ENCODE measurements at regions not wholly inside any gene's neighbourhood (a gene's known extent, or its start where the extent isn't known, plus 50 kb on each side); places are given as distances from the start of the nearest gene placed in this dataset.
"Not testable (repeated sequence)": the region's sequence is repeated elsewhere in the genome, so short reads cannot be mapped to it uniquely, and the experiment has no call there.

- no peak overlapping the region for H3K27ac ChIP-seq
- no peaks in the 10 kb centered on the region for H3K36me3 ChIP-seq
- TF ChIP-seq, protein P1, sequence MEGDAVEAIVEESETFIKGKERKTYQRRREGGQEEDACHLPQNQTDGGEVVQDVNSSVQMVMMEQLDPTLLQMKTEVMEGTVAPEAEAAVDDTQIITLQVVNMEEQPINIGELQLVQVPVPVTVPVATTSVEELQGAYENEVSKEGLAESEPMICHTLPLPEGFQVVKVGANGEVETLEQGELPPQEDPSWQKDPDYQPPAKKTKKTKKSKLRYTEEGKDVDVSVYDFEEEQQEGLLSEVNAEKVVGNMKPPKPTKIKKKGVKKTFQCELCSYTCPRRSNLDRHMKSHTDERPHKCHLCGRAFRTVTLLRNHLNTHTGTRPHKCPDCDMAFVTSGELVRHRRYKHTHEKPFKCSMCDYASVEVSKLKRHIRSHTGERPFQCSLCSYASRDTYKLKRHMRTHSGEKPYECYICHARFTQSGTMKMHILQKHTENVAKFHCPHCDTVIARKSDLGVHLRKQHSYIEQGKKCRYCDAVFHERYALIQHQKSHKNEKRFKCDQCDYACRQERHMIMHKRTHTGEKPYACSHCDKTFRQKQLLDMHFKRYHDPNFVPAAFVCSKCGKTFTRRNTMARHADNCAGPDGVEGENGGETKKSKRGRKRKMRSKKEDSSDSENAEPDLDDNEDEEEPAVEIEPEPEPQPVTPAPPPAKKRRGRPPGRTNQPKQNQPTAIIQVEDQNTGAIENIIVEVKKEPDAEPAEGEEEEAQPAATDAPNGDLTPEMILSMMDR (IDR thresholded peaks at IDR 0.05): no peak
- TF ChIP-seq POLR2A (IDR thresholded peaks at IDR 0.05) (no peak), POLR2AphosphoS5 (IDR thresholded peaks at IDR 0.05) (no peak)
- peaks cover 0 to 32% (median 2%) of the 10 kb centered on the region in 3 donors for H3K4me1 ChIP-seq
- no peak for ATAC-seq
- H3K4me3 ChIP-seq: no peak overlapping the region
- H3K27me3 ChIP-seq: no peaks in the 10 kb centered on the region
- H3K9me3 ChIP-seq: no peaks in the 10 kb centered on the region
- WGBS, 2 donors (ENCODE audit: low coverage in 1 of 2): 8 to 18% methylated on average over 4 of the region's 4 CpGs
These were observed 366.5 kb downstream of the DSC3 start for GRCh38 chr18:30676053-30676480.

GRCh38 chr18:30675493-30675892 is 367.0 kb downstream of the DSC3 start:
- H3K4me1 ChIP-seq: peaks cover 0 to 33% (median under 1%) of the 10 kb centered on the region in 3 donors
- H3K27me3 ChIP-seq: no peaks in the 10 kb centered on the region
- no peak for TF ChIP-seq EP300 (IDR thresholded peaks at IDR 0.05)
- no peak for TF ChIP-seq POLR2AphosphoS5 (IDR thresholded peaks at IDR 0.05)
- TF ChIP-seq, protein P1 (IDR thresholded peaks at IDR 0.05): no peak
- TF ChIP-seq POLR2A (IDR thresholded peaks at IDR 0.05): no peak
- no peaks in the 10 kb centered on the region for H3K36me3 ChIP-seq
- WGBS, 2 donors (ENCODE audit: low coverage in 1 of 2): 70 to 84% methylated on average over 2 of the region's 2 CpGs
- no peak overlapping the region for H3K4me3 ChIP-seq
- no peaks in the 10 kb centered on the region for H3K9me3 ChIP-seq
- H3K27ac ChIP-seq: no peak overlapping the region
- ATAC-seq: no peak

DNA sequence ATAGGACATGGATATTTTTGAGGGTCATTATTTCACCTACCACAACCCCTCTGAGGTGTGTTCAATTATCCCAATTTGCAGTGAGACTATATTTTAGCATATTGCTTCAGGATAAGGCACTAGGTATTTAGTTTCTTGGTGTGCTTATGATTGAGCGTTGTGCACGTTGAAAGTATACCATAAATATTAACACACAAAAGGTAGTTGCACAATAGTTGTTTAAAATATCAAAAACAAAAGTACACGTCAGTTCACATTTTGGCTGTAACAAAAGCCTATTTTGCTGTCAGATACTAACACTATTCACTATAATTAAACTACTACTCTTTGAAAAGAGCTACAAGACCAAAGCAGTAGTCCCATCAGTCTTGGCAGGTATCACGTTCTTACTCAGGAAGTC is 367.5 kb downstream of the DSC3 start:
- Histone ChIP-seq H3K27me3 (no peaks in the 10 kb centered on the region), H3K4me1 (peaks cover 0 to 29% (median 0%) of the 10 kb centered on the region in 3 donors), H3K9me3 (no peaks in the 10 kb centered on the region), H3K27ac (no peak overlapping the region), H3K4me3 (no peak overlapping the region), H3K36me3 (no peaks in the 10 kb centered on the region)
- no peak for ATAC-seq
- TF ChIP-seq, protein P1 (IDR thresholded peaks at IDR 0.05): no peak
- TF ChIP-seq EP300 (IDR thresholded peaks at IDR 0.05): no peak
- no peak for TF ChIP-seq POLR2AphosphoS5 (IDR thresholded peaks at IDR 0.05)
- no peak for TF ChIP-seq POLR2A (IDR thresholded peaks at IDR 0.05)
- 79 to 82% methylated on average over 4 of the region's 4 CpGs for WGBS, 2 donors (ENCODE audit: low coverage in 1 of 2)

- peaks cover 0 to 26% (median 0%) of the 10 kb centered on the region in 3 donors for H3K4me1 ChIP-seq
- TF ChIP-seq POLR2A (IDR thresholded peaks at IDR 0.05) (no peak), POLR2AphosphoS5 (IDR thresholded peaks at IDR 0.05) (no peak), EP300 (IDR thresholded peaks at IDR 0.05) (no peak)
- TF ChIP-seq, protein P1 (IDR thresholded peaks at IDR 0.05): no peak
- no peak overlapping the region for H3K4me3 ChIP-seq
- 49 to 62% methylated on average over 2 of the region's 2 CpGs for WGBS, 2 donors (ENCODE audit: low coverage in 1 of 2)
- no peaks in the 10 kb centered on the region for H3K36me3 ChIP-seq
- no peak overlapping the region for H3K27ac ChIP-seq
- no peaks in the 10 kb centered on the region for H3K9me3 ChIP-seq
- ATAC-seq: no peak
- no peaks in the 10 kb centered on the region for H3K27me3 ChIP-seq
These were observed 367.9 kb downstream of the DSC3 start for GRCh38 chr18:30674596-30674995.

- H3K4me1 ChIP-seq: peaks cover 0 to 23% (median 0%) of the 10 kb centered on the region in 3 donors
- H3K27ac ChIP-seq, H3K27me3 ChIP-seq, H3K4me3 ChIP-seq, H3K9me3 ChIP-seq, H3K36me3 ChIP-seq, ATAC-seq: not testable (repeated sequence)
- 93 to 100% methylated on average over 1 of the region's 1 CpG for WGBS, 2 donors (ENCODE audit: low coverage in 1 of 2)
These were observed 370.1 kb downstream of the DSC3 start for GRCh38 chr18:30672439-30672838.
